Midbrain (tissue), 1 donor: ENCODE measurements at regions not wholly inside any gene's neighbourhood (a gene's known extent, or its start where the extent isn't known, plus 50 kb on each side); places are given as distances from the start of the nearest gene placed in this dataset.

Source experiments
- DNase-seq: peaks from one replicate; lab custom pipeline; 2025; lab: John Stamatoyannopoulos, UW

DNA sequence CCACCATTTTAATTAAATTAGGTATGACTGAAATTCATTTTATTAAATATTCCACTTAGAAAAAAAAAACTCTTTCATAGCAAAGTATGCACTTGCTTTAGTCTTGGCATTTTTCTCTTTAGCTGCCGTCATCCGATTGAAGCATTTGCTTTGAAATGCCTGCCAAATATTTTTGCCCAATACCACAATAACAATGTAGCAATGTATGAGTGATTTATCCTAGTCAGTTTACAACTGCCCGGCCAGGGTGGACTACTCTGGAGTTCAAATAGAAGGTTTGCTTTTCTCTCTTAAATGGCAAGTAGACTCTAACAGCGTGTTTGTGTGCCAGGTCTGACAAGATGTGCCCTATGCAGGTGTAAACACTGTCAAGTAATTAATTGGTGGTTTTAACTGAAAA lies 675.3 kb upstream of the SGCG start:
- DNase-seq = no peak

DNA sequence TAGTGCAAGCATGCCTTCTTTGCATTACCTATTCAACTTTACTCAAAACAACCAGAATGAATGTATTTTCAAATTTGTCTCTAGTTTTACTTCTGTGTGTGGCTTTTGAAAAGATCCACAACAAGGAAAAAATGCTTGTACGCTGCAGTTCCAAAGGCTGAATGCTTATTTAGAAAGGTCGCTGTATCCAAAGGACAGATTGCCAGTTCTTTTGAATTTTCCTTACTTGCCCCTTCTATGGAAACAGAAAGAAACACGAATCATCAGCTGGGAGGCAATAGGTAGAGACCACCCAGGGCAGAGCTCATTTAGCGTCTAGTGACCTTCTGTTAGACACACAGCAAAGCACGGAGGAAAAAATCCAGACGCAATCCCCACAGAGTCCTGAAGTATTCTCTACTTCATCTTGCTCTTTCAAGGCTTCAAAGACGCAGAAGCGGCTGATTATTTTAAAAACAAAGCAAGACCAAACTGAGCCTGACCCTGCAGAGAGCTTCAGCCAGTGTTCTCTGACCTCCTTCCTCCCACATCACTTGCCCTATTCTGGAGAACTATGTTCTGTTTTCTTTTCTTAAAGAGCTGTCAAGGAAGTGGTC lies 674.6 kb upstream of the SGCG start:
- DNase-seq = no peak

DNA sequence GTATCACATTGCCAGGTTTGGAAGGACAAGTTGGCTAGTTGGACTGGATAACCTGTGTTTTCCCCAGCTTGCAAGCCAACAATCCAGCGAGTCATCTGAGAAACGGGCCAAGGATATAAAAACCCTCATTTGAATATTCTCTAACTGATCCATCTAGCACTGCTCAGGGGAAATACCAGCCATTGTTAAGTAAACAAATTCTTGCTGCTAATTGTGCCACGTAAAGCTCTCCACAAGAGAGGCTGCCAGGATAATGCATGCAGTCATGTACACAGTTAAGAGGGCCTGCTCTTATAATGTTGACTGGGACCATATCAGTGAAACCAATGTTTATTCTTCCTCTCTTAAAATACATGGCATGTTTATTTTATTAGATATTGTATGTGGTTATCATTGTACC lies 663.2 kb upstream of the SGCG start:
- no peak for DNase-seq

DNA sequence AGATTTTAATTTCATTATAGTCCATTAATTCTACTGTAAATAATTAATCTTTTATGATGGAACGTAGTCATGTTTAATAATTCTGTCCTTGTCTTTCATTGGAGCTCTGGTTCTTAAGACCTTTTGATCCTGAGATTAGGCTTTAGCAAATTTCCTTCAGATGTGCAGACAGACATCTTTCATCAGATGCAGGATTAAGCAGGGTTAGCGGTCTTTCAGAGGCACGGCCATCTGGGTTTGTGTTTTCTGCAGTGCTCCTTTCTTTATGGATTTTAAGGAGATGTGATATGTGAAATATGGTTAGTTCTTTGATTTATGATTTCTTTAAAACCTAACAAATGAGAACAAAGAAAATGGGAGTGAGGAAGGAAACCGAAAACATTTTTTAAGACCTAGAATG lies 643.9 kb upstream of the SGCG start:
- no peak for DNase-seq

DNA sequence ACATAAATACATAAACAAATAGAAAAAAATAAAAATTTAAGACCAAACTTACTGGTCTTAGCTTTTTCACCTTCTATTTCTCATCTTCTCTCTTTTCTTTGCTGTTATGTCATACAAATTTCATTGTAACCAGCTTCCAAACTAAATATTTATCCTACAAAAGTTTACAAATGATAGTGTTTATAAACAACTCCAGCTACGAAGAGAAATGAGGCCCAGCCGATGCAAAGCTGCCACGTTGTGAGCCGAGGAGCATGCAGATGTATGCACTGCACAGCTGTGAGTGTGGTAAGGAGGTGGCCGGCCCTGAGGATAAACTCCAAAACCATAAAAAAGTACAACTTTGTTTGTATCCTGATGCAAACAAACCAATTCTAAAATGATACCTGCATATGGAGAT lies 642.4 kb upstream of the SGCG start:
- DNase-seq = no peak

DNA sequence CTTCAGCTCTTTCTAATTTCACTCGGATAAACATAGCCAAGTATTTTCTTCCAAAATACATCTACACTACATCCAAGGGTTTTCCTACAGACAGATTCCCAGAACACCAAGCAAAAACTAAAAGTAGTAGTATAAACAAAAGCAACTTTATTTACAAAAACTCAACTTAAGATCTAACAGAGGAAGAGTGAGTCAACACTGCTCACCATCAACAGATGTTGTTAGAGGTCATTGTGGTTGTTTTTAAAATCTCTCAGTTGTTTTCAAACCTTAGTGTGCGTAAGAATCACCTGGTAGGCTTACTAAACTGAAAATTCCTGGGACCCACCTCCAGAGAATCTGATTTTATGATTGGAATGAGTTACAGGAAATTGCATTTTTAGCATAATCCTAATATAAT lies 631.7 kb upstream of the SGCG start:
- no peak for DNase-seq

DNA sequence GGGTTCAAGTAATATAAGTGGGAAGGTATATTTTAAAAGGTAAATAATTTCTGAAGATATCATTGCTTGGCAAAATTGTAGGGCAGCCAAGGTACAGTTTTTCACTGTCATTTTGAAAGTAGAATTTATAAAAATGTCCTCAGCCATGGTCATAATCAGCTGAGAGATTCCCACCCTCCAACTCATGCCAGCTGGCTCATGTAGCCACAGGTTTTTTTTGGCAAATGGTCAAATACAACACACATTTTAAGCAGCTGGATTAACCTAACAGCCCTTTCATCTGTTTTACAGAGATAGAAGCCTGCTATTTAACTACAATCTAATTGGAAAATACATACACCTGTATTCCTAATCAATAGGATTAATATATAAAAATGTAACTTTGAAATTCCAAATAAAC lies 619.2 kb upstream of the SGCG start:
- no peak for DNase-seq

DNA sequence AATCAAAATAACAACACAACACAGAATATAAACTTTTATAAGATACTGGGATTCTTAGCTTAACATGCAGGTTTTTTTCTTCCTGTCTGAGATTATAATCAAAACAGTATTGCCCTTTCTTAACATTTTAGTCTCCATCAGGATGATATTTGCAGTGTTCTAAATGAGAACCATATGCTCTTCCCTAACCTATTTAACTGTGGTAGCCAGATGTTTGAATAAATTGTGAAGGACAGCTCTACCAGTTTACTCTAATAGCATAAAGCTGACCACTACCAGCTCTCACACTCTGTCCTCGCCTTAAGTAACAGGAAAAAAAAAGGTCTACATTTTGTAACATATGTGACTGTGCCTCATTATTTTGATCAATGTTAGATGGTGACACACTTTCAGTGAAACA lies 618.7 kb upstream of the SGCG start:
- no peak for DNase-seq

DNA sequence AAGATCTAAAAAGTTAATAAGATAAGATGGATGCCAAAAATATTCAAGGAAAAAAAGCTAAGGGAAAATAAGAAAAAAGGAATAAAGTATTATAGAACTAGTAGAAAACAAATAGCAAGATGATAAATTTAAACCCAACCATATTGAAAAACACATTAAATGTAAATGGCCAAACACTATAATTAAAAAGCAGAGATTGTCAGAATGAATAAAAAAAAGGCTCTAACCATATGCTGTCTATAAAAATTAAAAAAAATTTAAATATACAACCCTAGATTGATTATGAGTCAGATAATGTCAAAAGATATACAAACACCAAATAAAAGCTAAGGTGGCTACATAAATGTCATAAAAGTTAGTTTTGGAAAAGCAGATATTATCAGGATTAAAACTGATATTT lies 617.5 kb upstream of the SGCG start:
- DNase-seq = no peak

DNA sequence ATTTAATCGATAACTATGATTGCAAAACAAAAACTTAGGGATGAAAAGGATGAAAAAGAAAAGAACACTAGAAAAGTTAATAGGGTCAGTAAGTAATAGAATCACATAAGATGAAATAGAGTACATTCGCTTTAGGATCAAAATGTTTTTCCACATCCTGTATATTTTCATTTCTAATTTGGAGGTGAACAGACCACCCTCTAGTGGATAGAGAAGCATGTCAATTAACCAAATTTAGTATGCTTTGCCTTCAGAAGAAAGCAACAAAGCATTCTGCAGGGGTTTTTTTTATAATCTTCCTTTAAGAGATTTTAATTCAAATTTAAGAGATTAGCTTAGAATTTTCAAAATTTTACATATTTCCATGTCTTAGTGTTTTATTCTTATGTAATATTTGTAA lies 611.0 kb upstream of the SGCG start:
- no peak for DNase-seq

DNA sequence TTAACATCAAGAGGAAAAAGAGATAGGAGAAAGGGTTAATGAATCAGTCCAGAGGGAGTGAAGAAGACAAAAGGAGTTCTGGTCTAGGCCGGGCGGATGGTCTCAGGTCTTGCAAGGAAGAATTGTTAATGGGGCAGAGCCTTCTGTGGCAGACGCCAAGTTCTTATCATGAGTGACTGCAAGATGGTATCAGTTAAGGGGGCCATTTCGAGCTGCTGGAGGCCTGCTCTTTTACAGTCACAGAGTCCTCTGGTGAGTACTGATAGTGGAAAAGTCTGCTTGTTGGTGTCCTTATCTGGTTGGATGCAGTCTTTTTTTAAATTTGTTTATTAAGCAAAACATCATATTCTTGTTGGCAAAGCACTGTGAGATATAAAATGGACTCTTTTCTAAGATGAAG lies 590.9 kb upstream of the SGCG start:
- no peak for DNase-seq

DNA sequence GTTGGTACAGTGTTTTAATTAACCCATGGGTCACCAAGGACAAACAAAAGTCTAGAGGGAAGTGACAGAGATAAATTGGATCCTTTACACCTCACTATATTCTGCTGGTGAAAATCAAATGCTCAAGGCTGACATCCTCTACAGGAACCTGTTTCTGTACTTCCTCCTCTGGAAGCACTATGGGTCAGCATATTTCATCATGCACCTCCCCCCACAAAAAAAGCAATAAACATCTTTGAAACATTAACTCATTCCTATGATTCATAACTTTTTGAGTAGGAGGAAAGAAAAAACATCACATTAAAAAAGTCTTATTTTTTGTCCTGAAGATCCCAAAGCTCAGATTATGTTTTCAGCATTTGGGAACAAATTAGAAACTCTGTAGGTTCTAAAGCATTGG lies 588.3 kb upstream of the SGCG start:
- DNase-seq = no peak

DNA sequence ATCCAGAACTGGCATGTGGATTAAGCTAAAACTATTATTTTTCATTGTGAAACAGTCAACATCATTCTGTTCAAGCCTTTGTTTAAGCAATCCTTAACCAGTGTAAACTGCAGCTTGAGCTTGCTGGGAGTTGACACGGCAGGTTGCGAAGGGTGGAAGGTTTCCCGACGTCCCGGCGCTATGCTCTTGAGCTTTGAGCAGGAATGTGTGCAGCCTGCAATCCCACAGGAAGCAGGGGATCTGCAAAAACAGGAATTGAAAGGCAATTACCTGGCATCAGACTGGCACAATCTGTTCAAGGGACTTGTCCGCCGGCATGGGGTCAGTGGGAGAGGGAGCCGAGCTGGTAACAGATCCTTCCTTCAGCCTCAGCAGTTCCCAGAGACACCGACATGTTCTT lies 586.7 kb upstream of the SGCG start:
- DNase-seq = no peak

DNA sequence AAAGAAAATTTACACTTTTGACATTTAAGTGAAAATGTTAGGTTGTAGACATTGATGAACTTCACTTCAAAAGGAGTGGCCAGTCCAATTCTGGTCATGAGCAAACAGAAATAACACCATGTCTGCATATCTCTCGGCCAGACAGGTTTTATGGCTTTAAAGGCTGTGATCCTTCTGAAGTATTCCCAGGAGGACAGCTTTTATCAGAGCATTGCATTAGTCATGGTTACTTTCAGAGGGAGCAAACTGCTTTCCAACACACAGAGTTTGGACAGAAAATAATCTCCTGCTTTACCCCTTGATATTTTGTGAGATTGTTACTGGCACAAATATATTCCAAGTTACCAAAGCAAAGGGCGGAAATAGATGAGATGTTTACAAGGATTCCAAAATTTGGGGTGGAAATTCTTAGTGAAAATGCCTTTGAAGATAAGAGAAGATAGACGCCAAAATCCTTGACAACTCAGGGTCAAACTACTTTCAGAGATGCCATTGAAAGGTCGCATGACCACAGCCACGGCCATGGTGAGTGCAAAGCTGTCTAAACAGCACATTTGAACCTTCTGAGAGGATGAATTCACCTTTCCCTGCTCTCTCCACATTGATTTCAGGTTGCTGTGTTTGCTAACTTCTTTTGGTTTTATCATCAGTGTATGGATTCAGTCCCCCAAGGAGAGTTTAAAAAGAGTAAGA lies 584.5 kb upstream of the SGCG start:
- DNase-seq = no peak

DNA sequence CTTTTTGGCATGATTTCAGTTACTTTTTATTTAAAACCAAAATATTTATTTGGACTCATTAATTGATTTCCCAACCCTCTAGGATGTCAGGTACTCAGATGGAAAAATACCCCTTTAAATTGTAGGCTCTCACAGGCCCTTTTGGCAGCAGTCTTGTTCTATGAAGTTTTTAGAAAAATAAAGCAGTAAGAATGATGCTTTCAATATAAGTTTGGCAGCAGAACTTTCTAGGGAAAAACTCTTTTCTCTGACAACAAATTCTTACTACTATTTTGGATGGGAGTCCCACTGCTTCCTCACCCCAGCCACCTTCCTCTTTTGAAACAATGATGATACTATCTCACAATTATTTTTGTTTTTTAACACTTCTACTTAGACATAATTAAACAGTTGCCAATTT lies 581.6 kb upstream of the SGCG start:
- DNase-seq = no peak

DNA sequence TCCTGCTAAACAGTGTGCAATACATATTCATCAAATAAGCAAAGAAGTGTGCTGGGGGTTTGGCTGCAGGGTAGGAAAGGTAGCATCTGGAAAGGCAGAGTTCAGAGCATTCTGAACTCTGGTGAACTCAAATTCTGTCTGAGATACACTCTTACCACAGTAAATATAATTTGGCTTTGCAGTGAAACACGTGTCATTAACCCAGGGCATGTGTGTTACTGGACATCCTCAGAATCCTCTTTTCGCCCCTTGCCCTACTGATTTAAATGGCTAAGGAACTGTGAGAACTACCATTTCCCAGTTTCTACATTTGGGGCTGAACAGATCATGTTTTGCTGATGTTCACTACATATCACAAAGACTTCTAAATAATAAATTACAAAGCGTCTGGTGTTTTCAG lies 562.8 kb upstream of the SGCG start:
- no peak for DNase-seq

DNA sequence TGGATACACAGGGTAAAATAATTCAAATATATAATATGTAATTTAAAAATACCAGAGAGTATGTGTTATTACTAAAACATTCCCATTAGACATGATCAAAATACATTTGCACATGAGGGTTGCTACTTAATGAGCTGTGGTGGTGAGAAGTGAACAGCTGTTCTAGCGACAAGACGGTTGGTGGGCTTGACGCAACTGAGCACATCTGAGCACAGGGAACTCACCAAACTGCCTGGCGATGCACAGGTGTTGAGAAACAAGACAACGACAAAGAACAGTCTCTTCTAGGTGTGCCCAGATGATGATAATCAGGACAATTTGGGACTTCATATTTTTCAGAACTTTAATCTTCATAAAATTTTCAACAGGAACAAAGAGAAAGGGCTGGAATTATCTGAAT lies 555.1 kb upstream of the SGCG start:
- no peak for DNase-seq

DNA sequence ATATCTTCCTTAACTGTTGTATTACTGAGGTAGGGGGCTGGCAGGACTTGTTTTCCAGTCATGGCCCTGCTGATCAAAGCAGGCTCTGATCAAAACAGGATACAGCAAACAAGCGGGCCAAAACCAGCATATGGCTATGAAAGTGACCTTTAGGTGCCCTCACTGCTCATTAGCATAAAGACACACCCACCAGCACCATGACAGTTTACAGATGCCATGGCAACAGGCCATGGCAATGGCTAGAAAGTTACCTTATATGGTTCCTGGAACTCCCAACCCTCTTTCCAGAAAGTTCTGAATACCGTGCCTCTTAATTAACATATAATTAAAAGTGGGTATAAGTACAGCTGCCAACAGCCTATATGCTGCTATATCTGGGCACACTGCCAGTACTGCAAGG lies 551.4 kb upstream of the SGCG start:
- no peak for DNase-seq

DNA sequence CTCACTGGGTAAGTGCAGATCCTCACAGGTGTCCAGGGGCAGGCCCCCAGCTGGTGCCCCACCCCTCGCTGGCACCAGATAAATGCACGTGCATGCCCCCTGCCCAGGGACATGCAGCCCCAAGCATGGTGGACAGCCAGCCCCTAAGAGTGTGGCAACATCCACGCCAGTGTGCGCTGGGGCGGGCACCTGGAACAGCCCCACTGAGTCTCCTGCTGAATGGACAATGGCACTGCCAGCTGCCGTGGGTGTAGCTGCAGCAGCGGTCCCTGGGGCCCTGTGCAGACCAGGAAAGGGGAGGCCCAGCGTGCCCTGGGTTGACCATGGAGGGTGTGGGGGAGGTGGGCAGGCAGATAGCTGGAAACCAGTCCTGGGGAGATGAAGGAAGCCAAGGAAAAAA lies 538.7 kb upstream of the SGCG start:
- DNase-seq = no peak

DNA sequence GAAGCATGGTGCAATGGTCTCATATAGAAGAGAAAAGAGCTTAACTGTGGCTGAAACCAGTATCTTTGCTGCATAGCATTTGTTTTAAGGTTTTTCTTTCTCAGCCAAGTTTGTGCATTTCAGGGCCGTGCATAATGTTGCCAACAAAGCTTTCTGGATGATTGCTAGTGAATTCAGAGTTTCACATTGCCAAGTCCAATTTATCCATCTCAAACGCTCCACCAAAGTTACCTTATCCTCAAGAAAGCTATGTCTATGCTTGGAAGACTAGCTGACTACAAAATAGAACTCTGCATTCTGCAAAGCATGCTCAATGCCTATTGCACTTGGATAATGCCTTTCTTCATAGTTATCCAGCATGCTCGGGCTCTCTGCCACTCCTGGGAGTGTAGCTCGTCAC lies 535.8 kb upstream of the SGCG start:
- no peak for DNase-seq

DNA sequence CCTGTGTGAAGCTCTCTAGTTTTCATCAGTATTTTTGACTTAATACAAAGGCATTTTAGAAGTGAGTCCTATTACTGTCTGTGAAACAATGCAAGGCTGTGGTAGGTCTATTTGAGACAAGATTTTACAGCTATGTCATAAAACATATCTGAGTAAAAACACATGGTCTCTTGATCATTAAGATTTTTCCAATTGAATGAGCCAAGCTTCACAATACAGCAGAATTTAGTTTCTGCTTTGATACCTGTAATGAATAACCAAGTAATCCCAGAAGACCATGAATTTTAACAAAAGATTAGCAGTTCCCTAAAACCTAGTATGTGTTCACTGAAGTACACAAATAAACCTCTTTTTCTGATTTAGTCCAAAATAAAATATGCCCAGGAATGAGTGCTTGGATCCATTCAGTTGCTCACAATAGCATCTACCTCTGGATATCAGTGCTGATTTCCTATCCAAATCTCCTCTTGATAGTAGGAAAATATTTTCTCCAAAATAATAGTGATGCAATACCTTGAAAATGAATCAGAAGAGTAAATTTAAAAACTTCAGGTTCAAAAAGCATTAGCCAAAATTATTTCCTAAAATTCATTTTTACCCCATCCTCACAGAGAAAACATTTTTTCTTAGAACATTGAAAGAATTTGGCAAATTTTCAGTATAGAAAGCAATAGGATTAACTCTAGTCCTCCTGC lies 533.5 kb upstream of the SGCG start:
- DNase-seq = no peak

DNA sequence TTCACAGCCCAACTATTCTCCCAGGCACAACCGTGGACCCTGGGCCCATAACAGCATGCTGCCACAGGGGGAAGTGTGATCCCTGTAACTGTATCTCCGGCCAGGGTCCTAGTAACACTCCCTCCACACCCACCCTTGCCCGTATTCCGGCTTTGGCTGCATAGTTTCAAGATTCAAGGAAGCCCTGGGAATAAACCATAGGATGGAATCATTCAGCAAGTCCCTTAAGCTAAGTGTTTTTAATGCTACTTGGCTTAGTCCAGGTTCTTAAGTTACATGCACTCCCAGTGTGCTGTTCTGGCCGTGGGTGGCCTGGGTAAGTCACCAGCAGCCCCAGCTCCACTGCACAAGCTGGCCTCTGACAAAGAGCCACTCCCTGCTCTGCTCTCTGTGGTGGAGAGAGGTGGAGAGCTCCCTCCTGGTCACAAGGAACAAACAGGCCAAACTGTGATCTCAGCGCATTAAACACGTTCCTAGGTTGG lies 532.4 kb upstream of the SGCG start:
- no peak for DNase-seq

DNA sequence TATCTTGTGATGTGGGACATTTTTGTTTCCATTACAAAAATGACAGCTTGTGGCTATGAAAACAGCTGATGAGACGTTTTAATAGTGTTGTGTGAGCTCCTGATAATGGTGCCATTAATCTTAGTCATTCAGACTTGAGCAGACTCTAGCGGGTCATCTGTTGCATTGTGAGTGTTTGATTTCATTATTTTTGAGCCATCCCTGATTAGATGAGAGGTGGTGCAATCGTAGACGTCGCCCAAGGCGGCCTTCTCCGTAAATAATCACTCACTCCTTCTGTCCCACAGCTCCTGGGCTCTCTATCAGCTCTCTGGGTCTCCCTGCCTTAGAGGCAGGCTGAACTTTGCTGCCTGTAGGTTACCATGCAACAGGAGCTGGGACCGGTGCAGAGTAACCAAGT lies 528.0 kb upstream of the SGCG start:
- no peak for DNase-seq

DNA sequence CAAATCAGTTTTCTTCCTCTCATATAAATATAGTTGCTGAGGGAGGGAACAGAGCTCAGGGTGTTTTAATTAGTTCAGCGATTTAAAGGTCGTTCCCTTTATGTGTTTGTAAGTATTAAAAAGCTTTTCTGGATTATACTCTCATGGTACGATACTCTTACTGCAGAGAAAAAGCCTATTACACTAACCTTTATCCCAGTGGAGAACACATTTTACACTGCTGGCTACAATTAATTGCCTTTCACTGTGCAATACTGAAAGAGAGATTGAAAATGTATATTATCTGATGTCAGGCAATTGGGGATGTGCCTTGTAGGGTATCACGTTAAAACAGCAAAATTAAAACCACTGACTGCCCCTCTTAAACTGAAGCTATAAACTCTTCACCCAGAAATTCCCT lies 526.9 kb upstream of the SGCG start:
- DNase-seq = no peak
